GM19395 (cell line): ENCODE measurements at regions not wholly inside any gene's neighbourhood (a gene's known extent, or its start where the extent isn't known, plus 50 kb on each side); places are given as distances from the start of the nearest gene placed in this dataset.

ENCODE experiments used
- ATAC-seq: cut with Tn5 transposase; IDR thresholded peaks from one replicate; pipeline ENCODE4 v1.9.1; 2021; ENCODE audit warnings: mild to moderate bottlenecking, moderate library complexity; ENCODE audit not compliant: unreplicated experiment

DNA sequence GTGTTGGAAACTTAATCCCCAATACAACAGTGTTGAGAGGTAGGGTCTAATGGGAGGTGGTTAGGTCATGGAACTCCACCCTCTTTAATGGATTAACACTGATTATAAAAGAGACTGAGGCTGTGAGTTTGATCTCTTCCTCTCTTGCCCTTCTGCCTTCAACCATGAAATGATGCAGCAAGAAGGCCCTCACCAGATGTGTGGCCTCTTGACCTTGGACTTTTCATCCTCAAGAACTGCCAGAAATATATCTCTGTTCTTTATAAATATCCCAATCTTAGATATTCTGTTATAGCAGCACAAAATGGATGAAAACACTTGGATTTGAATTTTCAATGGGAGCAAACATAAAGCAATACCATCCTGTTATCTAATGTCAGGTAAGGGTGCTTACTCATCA lies 67.6 kb downstream of the NMUR2 start:
- ATAC-seq: no peak

DNA sequence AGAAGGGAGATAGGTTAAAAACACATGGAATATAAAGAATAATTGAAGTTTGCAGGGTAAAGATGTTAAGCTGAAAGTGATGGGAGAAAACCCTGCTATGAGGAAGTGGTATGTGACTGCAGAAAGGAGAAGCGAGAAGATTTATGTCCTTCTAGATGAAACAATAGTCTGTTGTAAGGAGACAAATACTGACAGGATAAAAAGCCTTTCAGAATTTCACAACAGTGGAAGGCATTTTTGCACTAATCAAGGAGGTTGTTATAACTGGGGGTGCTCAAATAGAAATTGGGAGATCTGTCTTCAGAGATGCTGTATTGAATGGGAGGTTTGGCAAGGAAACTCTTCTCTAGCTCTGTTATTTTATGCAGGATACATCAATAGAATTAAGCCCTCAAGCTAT lies 69.6 kb downstream of the NMUR2 start:
- no peak for ATAC-seq

DNA sequence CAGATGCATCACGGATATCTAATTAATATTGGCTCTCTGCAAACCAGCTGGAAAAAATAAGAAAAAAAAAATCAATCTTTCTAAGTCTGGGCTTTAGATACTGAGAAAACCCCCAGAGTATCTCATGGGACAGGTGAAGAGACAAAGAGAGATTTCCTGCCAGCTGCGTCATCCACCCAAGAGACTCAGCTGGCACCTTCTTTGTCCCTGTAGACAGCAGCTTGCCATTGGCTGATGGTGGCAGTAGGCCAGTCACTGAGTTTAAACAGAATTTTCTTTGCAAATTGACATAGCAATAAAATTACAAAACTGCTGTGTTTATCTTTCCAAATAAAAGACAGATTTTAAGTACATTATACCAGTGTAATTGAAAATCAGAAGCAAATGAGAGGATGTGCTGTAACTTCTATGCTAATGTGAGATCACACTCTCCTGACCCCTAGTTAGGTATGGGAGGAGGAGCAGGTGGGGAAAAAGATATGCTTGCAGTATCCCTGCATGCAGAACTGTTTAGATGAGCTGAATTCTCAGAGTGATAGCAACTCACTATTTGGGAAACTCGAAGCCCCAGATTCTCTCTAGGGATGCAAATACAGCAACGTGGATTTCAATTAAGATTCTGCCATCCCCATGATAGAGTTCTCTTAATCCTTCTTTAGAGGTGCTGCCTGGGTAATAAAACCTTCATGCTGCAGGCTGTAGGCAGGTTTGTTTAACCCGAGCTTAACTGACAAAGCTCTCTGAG lies 72.2 kb downstream of the NMUR2 start:
- ATAC-seq: no peak

DNA sequence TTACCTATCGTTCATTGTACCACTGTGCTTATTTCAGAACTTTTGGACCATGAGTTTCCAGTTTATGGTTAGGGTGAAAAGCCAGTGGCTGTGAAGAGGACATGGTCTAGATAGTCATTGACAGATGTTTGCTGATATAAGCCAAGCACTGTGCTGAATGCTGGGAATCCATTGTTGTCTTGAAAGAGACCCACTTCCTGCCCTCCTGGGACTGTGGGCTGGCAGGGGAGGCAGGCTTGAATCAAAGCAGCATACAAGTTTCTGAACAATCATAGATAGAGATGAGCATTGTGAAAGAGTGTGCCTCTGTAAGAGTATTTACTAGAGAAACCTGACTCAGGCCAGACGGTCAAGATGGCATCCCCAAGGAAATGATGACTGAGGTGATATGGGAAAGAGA lies 73.4 kb downstream of the NMUR2 start:
- ATAC-seq: no peak

DNA sequence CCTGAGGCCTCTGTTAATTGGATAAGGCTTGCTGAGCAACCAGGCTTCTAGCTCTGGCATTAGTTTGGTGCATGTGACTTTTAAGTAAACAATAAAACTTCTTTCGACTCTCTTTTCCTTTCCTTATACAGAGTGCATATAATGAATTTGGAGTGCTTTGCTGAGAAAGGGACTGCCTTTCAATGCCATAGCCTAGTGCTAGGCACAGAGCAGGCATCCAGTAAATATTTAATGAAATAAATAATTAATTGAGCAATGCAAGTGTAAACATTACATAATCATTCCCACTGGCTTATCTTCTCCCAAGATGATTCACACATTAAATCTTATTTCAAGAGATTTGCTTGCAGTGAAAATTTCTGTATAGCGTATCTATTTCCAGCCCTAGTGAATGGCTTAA lies 74.1 kb downstream of the NMUR2 start:
- ATAC-seq: no peak

DNA sequence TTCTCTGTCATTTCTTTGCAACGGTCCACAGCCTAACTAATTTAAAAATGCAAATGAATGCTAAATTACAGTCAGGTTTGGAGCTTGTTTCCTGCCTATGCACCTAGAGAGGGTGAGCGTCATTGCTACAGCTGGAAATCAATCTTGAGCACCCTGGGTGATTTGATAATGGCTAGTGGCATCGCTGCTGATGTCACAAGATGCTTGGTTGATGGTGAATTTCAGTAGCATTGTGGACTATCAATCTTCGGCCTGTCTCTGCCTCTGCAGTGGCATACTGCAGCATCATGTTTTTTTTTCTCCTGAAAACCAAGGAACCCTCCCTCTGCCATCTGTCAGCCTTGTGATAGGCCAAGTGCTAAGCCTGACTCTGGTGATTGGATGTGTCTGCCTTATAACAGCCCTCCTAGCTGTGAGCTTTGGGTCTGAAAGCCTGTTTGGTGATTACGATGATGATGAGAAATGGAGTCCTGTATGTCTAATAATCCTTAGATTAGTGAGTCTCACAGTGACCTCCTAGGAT lies 75.3 kb downstream of the NMUR2 start:
- ATAC-seq: no peak

DNA sequence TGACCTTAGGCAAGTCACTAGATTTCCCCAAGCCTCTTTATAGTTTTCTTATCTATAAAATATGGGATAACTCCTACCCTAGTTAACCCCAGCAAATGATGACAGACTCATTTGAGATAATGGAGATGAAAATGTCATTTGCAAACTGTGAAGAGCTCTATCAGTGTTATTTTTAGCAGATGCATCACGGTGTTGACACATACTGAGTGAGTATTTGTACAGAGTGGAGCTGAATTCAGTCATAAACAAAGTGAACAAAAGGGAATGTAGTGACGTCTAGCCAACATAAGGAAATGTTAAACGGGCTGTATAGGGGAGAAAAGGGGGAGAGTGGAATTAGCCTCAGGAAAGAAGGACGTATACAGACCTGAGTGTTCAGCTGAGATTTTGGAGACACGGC lies 75.9 kb downstream of the NMUR2 start:
- ATAC-seq: no peak

DNA sequence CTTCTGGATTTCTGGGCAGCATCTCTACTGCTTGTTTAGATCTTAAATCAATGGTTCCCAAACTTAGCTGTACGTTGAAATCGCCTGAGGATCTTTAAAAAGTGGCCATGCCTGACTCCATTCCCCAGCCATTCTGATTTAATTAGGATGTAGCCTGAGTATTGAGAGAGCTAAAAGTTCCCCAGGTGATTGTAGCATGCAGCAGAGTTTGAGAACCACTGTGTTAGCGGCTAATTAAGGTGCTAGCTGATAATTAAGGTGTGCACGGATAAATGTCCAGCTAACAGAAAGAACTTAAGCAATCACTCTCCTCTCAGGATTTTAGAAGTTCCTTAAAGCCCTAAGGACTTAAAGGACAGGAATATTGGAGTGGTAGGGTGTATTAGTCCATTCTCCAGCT lies 89.1 kb downstream of the NMUR2 start:
- no peak for ATAC-seq

DNA sequence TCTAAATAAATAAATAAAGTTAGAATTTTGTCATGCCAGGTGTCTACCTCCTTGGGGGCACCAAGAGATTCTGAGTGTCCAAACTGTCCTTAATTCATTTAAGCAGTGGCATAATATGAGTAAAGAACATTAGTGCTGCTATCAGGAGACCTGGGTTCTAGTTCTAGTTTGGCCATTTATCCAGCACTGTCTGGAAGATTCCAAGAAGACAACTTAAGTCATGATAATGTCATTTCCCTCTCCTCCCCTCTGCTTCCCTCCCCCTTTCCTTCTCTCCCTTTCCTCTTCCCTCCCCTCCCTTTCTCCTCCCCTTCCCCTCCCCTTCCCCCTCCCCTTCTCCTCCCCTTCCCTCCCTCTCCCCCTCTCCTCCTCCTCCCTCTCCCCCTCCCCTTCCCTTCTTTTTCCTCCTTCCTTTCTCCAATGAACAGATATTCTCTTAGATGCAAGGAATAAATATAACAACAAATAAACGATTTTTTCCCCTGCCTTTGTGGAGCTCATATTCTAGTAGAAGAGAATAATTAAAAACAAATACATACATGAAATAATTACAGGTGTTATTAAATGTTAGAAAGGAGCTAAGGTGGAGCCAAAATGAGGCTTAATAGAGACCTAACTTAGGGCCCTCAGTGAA lies 90.8 kb downstream of the NMUR2 start:
- no peak for ATAC-seq

DNA sequence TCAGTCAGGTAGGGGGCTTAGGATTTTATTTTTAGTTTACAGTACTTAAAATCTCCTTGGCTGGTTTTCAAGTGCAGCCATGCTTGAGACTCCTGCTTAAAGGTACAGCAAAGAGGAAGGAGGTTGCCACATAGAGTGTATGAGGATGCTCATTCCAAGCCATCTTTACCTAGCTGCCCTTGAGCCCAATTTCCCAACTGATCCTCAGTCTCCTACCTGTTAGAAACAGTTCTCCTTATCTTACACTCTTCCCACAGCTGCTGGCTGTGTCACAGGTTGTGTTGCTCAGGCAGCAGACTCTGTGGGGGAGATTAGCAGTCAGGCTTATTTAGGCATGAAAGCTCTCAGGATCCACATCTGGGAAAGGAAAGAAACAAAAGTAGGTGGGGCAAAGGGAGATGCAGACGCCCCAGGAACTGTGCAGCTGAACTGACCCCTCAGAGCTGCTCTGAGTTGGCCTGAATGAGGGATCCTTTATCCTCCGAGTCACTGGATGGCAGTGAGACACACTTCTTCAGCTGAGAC lies 95.1 kb downstream of the NMUR2 start:
- ATAC-seq: no peak

DNA sequence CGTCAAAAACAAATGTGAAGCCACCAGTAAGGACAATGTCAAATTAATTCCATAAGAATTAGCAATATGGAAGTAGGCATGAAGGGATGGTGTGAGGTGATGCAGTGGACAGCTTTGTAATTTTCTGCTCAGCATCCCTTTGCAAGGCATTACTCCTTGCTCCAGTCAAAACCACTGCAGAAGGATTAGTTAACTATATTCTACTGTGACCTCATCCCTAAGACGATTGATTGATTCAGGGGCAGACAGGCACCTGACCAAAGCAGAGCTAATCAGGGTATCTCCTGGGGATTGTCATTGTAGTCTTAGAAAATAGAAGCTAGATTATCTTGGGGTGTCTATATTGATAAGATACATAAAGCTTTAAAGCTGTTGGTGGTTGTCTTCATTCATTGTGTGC lies 98.7 kb downstream of the NMUR2 start:
- no peak for ATAC-seq

DNA sequence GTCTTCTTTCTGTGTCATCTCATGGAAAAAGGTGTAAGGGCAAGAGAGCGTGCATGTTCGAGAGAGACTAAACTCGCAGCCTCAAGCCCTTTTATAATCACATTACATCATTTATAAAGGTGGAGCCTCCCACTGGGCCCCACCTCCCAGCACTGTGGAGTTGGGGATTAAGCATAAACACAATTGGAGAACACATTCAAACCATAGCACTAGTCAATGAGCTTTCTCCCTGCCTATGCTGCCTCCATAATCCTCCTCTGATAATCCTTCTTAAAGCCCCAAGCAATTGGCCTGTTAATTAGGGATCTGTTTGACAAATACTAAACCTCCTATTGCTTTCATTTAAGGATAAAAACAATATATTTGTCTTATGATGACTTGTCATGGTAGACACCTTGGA lies 99.6 kb downstream of the NMUR2 start:
- ATAC-seq: no peak

DNA sequence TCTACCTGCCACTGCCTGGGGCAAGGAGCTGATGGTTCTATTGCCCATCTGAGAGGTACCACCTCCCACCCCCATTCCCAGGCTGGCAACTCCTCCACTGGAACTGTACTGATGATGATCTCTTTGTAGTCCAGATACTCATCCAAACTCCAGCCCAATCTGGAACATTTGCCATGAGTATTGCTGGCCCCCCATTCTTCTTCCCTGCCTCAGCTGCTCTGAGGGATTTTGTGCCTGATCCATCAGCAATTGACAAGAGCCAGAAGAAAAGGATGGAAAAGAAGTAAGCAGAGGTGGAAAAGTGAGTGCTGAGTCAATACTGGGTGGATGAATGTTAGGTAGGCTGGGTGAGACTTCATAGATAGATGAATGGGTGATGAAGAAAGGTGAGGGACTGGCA lies 101.2 kb downstream of the NMUR2 start:
- ATAC-seq: no peak

DNA sequence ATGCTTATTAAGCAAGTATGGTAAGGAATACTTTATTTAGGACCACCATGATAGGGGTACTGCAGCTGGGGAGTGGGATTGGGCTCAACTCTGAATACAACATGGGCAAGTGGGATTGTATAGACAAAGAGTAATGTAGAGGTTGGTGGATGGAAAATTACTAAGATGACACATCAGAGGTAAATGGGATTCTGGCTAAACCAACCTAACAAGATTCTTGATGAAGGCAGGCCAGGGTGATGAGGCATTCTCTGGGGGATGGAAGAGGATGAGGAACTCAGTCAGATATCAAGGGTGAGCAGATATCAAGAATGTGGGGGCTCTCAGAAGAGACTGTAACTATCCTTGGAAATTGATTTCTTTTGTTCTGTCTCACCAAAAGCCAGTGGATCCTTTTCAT lies 107.2 kb downstream of the NMUR2 start:
- ATAC-seq: no peak

DNA sequence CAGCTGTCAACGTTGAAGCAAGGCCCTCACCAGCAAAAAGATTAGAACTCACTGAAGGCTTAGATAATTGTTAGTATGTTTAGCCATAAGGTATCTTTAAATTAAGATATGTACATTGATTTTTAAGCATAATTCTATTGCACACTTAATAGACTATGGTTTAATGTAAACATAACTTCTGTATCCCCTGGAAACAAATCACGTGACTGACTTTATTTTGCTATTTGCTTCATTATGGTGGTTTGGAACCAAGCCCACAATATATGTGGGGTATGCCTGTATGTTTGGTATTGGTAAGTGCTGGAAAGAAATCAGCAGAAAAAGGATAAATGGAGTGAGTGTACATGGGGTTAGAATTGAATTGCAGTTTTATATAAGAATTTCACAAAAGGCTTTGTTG lies 111.9 kb downstream of the NMUR2 start:
- no peak for ATAC-seq

DNA sequence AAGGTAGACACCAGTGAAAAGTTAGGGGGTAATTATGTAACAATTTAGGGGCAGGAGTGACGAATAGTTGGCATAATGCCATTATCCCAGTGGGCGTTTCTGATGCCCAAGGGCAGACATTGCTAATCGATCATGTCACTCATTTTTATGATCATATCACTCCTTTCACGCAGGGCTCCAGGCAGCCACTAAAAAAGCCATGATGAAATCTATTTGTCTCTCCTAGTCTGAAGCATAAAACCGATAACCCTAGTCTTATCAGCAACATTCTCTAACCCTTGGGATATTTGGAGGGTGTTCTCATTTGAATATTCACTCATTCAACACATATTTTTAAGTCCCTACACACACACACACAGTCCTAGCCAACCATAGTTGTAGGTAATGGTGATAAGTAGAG lies 114.9 kb downstream of the NMUR2 start:
- no peak for ATAC-seq

DNA sequence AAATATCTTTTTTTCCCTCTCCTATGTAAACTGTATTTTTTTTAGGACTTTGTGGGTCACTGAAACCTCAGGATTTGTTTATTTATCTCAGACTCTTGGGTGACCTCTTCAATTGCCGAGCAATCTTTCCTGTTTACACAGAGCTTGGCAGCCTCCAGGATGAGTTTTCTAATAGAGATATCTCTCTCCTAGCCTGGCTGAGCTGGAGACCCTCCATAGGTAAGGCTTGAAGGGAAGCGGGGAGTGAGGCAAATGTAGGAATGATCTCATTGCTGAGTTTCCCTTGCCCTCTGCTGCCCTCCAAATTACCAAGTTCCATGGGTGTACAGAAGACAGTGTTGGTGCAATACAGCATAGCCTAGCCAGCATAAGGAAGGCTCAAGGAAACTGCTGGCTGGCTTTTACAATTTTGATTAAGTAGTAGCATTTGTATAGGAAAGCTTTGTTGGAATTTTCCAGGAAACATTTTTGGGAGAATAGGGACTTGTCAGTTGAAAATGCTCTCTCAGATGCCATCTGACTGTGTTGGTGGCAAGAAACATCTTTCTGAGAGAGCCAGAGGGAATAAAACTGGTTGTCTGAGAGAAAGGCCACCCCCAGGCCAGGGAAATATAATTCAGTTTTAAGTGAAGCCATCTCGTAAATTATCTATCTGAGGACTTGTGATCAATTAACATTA lies 116.0 kb downstream of the NMUR2 start:
- ATAC-seq: no peak

DNA sequence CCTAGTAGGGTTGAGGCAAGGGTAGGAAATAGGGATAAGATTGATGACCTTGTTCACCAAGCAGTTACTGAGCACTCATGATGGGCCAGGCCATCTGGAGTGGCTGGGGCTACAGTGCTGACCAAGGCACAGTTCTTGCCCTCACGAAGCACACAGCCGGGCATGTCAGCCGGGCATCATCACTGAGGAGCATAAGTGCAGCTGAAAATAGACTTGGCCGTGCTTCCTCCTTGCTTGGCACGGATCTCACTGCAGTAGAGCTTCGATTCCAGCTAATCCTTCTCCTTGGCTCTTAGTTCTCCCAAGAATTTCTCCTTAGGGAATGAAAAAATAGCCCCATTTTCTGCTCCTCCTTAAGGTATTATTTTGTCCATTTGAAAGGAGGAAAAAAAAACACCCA lies 116.6 kb downstream of the NMUR2 start:
- ATAC-seq: no peak

DNA sequence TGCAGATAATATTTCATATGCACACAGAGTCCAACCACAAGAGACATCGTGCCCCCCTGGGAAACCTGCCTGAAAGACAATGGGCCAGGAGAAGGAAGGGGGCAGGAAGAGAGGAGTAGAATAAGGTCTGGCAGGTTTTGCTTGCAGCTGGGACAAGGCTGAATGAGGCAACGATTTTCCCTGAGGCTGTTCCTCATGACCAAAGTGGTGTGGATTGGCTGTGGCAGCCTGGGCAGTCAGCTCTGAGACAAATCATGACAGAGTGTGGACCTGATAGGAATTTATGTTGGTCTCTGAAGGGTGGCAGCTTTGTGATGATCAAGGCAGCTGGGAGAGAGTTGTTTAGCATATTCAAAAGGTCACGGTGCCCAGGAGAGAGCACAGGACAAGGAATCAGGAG lies 119.3 kb downstream of the NMUR2 start:
- no peak for ATAC-seq

DNA sequence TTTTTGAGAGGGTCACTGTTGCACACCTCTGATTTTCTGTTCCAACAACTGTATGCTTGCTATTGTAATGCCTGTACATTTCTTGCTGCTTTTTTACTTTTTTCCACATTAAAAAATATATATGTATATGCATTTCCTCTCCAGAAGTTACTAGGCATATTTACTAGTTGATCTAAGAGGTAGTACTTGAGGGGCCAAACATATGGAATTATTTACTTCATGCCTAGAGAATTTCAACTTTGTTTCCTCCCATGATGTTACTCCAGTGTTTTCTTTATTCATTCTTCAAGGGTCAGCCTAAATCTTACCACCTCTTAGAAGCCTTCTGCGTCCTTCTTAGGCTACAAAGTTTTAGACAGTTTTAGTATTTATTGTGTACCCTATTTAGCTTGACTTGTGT lies 122.7 kb downstream of the NMUR2 start:
- no peak for ATAC-seq

DNA sequence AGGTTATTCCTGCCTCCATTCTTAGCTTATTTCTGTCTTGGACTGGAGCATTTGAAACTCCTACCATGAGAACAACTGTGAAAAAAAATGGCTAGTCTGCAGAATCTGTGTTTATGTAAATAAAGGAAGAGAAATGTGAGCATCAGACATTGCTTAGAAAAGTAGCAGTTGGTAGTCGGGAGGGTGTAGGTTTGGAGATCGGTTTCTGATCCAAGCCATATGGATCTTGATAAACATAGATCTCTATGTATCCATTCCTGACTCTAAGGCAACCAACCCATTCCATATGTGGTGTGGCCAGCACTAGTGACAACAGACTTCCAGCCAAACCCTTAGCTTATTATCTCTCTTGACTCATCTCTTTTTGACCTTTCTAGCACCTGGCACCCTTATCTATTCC lies 127.1 kb downstream of the NMUR2 start:
- no peak for ATAC-seq

DNA sequence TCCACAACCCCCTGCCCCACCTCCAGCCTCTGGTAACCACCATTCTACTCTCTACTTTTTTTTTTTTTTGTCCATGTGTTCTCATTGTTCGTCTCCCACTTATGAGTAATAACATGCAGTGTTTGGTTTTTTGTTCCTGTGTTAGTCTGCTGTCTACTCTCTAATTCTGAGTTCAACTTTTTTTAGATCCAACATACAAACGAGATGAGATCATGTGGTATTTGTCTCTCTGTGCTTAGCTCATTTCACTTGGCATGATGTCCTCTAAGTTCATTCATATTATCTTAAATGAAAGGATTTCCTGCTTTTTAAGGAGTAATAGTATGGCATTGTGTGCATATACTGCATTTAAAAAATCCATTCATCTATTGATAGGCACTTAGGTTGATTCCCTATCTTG lies 130.9 kb downstream of the NMUR2 start:
- no peak for ATAC-seq
